ENCODE measurements at regions not wholly inside any gene's neighbourhood (a gene's known extent, or its start where the extent isn't known, plus 50 kb on each side); places are given as distances from the start of the nearest gene placed in this dataset.

DNA sequence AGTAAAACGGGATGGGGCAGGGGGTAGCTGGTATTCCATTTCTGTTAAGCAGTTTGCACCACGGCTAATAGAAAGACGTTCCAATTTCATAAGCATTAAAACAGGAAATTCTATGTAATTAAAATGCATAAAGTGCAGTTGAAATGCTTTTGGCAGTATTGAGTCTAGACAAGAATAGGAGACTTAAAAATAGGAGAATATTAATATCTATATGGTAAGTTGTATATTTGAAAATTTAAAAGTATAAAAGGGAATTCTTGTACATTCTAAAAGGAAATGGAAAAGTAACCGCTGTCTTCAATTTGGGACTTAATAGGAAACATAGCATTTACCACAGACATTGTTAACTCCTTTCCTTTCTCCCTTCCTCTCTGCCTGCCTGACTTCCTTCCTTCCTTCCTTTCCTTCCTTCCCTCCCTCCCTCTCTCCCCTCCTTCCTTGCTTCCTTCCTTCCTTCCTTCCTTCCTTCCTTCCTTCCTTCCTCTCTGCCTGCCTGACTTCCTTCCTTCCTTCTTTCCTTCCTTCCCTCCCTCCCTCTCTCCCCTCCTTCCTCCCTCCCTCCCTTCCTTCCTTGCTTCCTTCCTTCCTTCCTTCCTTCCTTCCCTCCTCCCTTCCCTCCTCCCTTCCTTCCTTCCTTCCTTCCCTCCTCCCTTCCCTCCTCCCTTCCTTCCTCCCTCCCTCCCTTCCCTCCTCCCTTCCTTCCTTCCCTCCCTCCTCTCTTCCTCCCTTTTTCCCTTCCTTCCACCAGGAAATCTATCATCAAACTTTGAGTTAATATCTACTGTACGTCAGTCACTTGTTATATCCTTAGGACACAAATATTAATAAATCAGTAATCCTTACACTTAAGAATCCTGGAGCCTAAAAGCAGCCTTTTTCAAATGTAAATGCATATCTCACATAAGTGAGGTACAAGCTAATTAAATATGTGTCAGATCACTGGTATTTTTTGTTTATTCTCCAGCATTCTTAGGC, 1049.3 kb downstream of the GALC start:
- TF ChIP-seq, protein P1, sequence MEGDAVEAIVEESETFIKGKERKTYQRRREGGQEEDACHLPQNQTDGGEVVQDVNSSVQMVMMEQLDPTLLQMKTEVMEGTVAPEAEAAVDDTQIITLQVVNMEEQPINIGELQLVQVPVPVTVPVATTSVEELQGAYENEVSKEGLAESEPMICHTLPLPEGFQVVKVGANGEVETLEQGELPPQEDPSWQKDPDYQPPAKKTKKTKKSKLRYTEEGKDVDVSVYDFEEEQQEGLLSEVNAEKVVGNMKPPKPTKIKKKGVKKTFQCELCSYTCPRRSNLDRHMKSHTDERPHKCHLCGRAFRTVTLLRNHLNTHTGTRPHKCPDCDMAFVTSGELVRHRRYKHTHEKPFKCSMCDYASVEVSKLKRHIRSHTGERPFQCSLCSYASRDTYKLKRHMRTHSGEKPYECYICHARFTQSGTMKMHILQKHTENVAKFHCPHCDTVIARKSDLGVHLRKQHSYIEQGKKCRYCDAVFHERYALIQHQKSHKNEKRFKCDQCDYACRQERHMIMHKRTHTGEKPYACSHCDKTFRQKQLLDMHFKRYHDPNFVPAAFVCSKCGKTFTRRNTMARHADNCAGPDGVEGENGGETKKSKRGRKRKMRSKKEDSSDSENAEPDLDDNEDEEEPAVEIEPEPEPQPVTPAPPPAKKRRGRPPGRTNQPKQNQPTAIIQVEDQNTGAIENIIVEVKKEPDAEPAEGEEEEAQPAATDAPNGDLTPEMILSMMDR (IDR thresholded peaks at IDR 0.05): no peak
- no peak for TF ChIP-seq POLR2A (IDR thresholded peaks at IDR 0.05)
